ENCODE measurements at regions not wholly inside any gene's neighbourhood (a gene's known extent, or its start where the extent isn't known, plus 50 kb on each side); places are given as distances from the start of the nearest gene placed in this dataset.

DNA sequence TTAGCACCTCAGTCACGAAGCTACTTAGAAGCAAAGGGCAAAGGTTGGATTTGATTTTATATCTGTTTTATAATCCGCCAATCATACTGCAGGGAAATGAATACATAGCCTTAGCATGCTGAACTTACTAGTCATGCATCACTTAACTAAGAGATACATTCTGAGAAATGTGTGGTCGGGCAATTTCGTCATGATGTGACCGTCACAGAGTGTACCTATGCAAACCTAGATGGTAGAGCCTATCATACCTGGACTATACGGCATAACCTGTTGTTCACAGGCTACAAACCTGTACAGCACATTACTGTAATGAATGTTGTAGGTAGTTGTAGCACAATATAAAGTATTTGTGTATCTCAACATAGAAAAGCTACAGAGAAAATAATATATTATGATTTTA, 345.2 kb upstream of the RGS17 start:
- H3K9me3 ChIP-seq (ENCODE audit: low read length) = no peaks in the 10 kb centered on the region
- no peaks in the 10 kb centered on the region for H3K27me3 ChIP-seq (ENCODE audit: insufficient read depth, low read depth, low read length)
- no peak overlapping the region for H3K9ac ChIP-seq (ENCODE audit: low read length)
- no peak overlapping the region for H3K27ac ChIP-seq (ENCODE audit: low read length)
- H3K36me3 ChIP-seq (ENCODE audit: insufficient read depth, low read length) = no peaks in the 10 kb centered on the region
- TF ChIP-seq POLR2AphosphoS5 (IDR thresholded peaks at IDR 0.05) (no peak), TAF1 (IDR thresholded peaks at IDR 0.05; ENCODE audit: low read depth) (no peak), MXI1 (conservative IDR thresholded peaks at IDR 0.05; ENCODE audit: poor library complexity, severe bottlenecking) (no peak), EP300 (conservative IDR thresholded peaks at IDR 0.05; ENCODE audit: poor library complexity, severe bottlenecking) (no peak), RAD21 (conservative IDR thresholded peaks at IDR 0.05) (no peak), SMC3 (conservative IDR thresholded peaks at IDR 0.05; ENCODE audit: poor library complexity) (no peak), EZH2 (IDR thresholded peaks at IDR 0.05; ENCODE audit: borderline replicate concordance, insufficient read depth, low read length, poor library complexity, severe bottlenecking) (no peak)
- TF ChIP-seq, protein P1, sequence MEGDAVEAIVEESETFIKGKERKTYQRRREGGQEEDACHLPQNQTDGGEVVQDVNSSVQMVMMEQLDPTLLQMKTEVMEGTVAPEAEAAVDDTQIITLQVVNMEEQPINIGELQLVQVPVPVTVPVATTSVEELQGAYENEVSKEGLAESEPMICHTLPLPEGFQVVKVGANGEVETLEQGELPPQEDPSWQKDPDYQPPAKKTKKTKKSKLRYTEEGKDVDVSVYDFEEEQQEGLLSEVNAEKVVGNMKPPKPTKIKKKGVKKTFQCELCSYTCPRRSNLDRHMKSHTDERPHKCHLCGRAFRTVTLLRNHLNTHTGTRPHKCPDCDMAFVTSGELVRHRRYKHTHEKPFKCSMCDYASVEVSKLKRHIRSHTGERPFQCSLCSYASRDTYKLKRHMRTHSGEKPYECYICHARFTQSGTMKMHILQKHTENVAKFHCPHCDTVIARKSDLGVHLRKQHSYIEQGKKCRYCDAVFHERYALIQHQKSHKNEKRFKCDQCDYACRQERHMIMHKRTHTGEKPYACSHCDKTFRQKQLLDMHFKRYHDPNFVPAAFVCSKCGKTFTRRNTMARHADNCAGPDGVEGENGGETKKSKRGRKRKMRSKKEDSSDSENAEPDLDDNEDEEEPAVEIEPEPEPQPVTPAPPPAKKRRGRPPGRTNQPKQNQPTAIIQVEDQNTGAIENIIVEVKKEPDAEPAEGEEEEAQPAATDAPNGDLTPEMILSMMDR (IDR thresholded peaks at IDR 0.05; ENCODE audit: poor library complexity, severe bottlenecking) = no peak
- TF ChIP-seq, protein P2, sequence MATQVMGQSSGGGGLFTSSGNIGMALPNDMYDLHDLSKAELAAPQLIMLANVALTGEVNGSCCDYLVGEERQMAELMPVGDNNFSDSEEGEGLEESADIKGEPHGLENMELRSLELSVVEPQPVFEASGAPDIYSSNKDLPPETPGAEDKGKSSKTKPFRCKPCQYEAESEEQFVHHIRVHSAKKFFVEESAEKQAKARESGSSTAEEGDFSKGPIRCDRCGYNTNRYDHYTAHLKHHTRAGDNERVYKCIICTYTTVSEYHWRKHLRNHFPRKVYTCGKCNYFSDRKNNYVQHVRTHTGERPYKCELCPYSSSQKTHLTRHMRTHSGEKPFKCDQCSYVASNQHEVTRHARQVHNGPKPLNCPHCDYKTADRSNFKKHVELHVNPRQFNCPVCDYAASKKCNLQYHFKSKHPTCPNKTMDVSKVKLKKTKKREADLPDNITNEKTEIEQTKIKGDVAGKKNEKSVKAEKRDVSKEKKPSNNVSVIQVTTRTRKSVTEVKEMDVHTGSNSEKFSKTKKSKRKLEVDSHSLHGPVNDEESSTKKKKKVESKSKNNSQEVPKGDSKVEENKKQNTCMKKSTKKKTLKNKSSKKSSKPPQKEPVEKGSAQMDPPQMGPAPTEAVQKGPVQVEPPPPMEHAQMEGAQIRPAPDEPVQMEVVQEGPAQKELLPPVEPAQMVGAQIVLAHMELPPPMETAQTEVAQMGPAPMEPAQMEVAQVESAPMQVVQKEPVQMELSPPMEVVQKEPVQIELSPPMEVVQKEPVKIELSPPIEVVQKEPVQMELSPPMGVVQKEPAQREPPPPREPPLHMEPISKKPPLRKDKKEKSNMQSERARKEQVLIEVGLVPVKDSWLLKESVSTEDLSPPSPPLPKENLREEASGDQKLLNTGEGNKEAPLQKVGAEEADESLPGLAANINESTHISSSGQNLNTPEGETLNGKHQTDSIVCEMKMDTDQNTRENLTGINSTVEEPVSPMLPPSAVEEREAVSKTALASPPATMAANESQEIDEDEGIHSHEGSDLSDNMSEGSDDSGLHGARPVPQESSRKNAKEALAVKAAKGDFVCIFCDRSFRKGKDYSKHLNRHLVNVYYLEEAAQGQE (IDR thresholded peaks at IDR 0.05; ENCODE audit: borderline replicate concordance) = no peak
- H4K20me1 ChIP-seq (ENCODE audit: insufficient read depth) = no peaks in the 10 kb centered on the region
- no peaks in the 10 kb centered on the region for H3K79me2 ChIP-seq (replicated peaks; ENCODE audit: insufficient read depth, low read length)
- no peak overlapping the region for H3K4me2 ChIP-seq (ENCODE audit: low read length)
- no peak overlapping the region for H3K4me3 ChIP-seq (ENCODE audit: low read length)
- H2AFZ ChIP-seq (ENCODE audit: low read depth, low read length) = no peak overlapping the region
- H3K9me2 ChIP-seq (ENCODE audit: insufficient read depth, low read length) = no peaks in the 10 kb centered on the region
- no peaks in the 10 kb centered on the region for H3F3A ChIP-seq (ENCODE audit: insufficient read depth, low read length, poor library complexity, severe bottlenecking)

DNA sequence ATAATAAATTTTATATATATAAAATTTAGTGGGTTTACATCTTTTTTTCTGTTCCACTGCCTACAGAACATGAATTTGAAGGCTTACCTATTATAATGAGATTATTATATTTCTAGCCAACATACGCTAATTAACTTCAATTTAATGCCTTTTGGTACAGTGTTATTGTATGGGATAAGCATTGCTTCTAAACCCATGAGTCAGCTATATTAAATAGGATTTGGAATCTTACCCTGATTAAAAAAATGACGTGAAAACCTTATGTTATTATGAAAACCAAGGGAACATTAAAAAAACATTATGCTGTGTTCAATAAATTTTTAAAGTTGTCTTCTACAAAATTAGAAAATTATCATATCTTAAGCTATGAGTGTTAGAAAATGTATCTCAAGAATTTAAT, 334.0 kb upstream of the RGS17 start:
- Histone ChIP-seq H3K36me3 (ENCODE audit: insufficient read depth, low read length) (no peaks in the 10 kb centered on the region), H3K27ac (ENCODE audit: low read length) (peak overlapping the region; percentile 41), H3K4me2 (ENCODE audit: low read length) (no peak overlapping the region), H3K79me2 (replicated peaks; ENCODE audit: insufficient read depth, low read length) (no peaks in the 10 kb centered on the region), H3K9ac (ENCODE audit: low read length) (no peak overlapping the region), H3F3A (ENCODE audit: insufficient read depth, low read length, poor library complexity, severe bottlenecking) (no peaks in the 10 kb centered on the region), H2AFZ (ENCODE audit: low read depth, low read length) (no peak overlapping the region), H3K27me3 (ENCODE audit: insufficient read depth, low read depth, low read length) (no peaks in the 10 kb centered on the region), H3K9me3 (ENCODE audit: low read length) (no peaks in the 10 kb centered on the region), H3K4me3 (ENCODE audit: low read length) (no peak overlapping the region), H3K9me2 (ENCODE audit: insufficient read depth, low read length) (no peaks in the 10 kb centered on the region), H4K20me1 (ENCODE audit: insufficient read depth) (no peaks in the 10 kb centered on the region)
- TF ChIP-seq, protein P1 (IDR thresholded peaks at IDR 0.05; ENCODE audit: poor library complexity, severe bottlenecking) = no peak
- TF ChIP-seq MXI1 (conservative IDR thresholded peaks at IDR 0.05; ENCODE audit: poor library complexity, severe bottlenecking) (no peak), EZH2 (IDR thresholded peaks at IDR 0.05; ENCODE audit: borderline replicate concordance, insufficient read depth, low read length, poor library complexity, severe bottlenecking) (no peak), TAF1 (IDR thresholded peaks at IDR 0.05; ENCODE audit: low read depth) (no peak), POLR2AphosphoS5 (IDR thresholded peaks at IDR 0.05) (no peak), SMC3 (conservative IDR thresholded peaks at IDR 0.05; ENCODE audit: poor library complexity) (no peak), RAD21 (conservative IDR thresholded peaks at IDR 0.05) (no peak), EP300 (conservative IDR thresholded peaks at IDR 0.05; ENCODE audit: poor library complexity, severe bottlenecking) (no peak)
- TF ChIP-seq, protein P2 (IDR thresholded peaks at IDR 0.05; ENCODE audit: borderline replicate concordance) = no peak

All from neural cell (in vitro differentiated cells).